T-helper 17 cell (primary cell): ENCODE measurements at regions not wholly inside any gene's neighbourhood (a gene's known extent, or its start where the extent isn't known, plus 50 kb on each side); places are given as distances from the start of the nearest gene placed in this dataset.

Experiments used
- ATAC-seq: fragments of 150-1000 bp; cut with Tn5 transposase; 2 replicates; pipeline ENCODE4 v1.10.0; 2021; ENCODE audit warnings: mild to moderate bottlenecking, moderate library complexity
- DNase-seq, 3 donors: peaks; one replicate each; pipeline versions ENCODE4 v3.0.0 to v3.0.0-alpha.2; 2020 to 2021
- H3K9me3 ChIP-seq: one replicate; pipeline ENCODE4 v1.7.0; 2013; ENCODE audit warnings: low read length, mild to moderate bottlenecking; ENCODE audit not compliant: control insufficient read depth, poor library complexity, severe bottlenecking
- H3K27ac Mint-ChIP-seq: one replicate; pipeline ENCODE4 v1.8.0; 2022; ENCODE audit warnings: mild to moderate bottlenecking, moderate library complexity, mixed read lengths
- H3K27me3 Mint-ChIP-seq: one replicate; pipeline ENCODE4 v1.8.0; 2022; ENCODE audit warnings: mixed read lengths
- H3K36me3 Mint-ChIP-seq: one replicate; pipeline ENCODE4 v1.8.0; 2022; ENCODE audit warnings: low read depth, mixed read lengths
- H3K4me1 Mint-ChIP-seq: one replicate; pipeline ENCODE4 v1.8.0; 2022; ENCODE audit warnings: mild to moderate bottlenecking, mixed read lengths
- H3K4me3 Mint-ChIP-seq: one replicate; pipeline ENCODE4 v1.8.0; 2022; ENCODE audit warnings: mild to moderate bottlenecking, moderate library complexity, mixed read lengths

- Mint-ChIP-seq H3K27ac (no peak overlapping the region), H3K4me3 (no peak overlapping the region), H3K36me3 (no peaks in the 10 kb centered on the region), H3K4me1 (no peaks in the 10 kb centered on the region), H3K27me3 (no peaks in the 10 kb centered on the region)
- DNase-seq (no peak), ATAC-seq (no peak)
- H3K9me3 ChIP-seq = no peaks in the 10 kb centered on the region
Measured at GRCh38 chr5:93304456-93305250, 276.4 kb downstream of the NR2F1-AS1 start.

GRCh38 chr5:93303291-93303691 lies 277.7 kb downstream of the NR2F1-AS1 start:
- H3K27ac Mint-ChIP-seq = no peak overlapping the region
- DNase-seq (no peak), ATAC-seq (no peak)
- no peak overlapping the region for H3K4me3 Mint-ChIP-seq
- no peaks in the 10 kb centered on the region for H3K27me3 Mint-ChIP-seq
- H3K4me1 Mint-ChIP-seq = no peaks in the 10 kb centered on the region
- H3K9me3 ChIP-seq = no peaks in the 10 kb centered on the region
- no peaks in the 10 kb centered on the region for H3K36me3 Mint-ChIP-seq

DNA sequence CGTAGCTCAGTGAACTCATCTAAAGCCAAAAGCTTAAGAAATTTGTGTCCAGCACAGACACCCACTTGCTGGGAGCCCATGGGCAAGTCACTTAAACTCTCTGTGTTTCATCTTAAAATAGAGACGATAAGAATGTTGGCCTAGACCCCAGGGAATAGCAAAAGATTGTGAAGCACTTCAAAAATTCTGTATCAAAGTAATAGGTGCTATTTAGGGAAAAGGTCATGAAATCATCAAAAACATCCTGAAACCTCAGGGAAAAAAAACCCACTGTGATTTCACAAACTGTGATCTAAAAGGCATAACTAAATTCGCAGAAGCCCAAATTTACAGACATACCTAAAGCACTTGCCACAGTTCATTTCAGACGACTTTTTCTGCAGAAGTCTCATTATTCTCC lies 278.3 kb downstream of the NR2F1-AS1 start:
- ATAC-seq = no peak
- H3K27me3 Mint-ChIP-seq = no peaks in the 10 kb centered on the region

DNA sequence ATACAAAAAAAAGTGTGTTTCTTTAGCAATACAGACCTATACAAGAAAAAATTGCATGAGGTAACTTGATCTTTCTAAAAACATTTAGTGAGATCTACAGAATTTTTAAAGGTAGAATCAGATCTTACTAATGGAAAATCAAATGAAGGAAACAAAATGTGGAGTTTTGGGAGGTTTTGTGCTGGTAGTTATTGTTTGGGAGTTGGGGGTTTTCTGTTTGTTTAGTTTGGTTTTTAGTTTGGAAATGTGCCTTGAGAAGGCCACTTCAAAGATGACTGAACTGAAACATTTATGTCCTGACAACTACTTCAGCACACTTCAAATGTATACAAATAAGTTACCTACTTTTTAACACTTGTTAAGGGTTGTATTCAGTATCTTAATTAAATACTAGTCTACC lies 280.1 kb downstream of the NR2F1-AS1 start:
- Mint-ChIP-seq H3K27me3 (no peaks in the 10 kb centered on the region), H3K4me3 (no peak overlapping the region), H3K27ac (no peak overlapping the region), H3K4me1 (no peaks in the 10 kb centered on the region), H3K36me3 (no peaks in the 10 kb centered on the region)
- no peaks in the 10 kb centered on the region for H3K9me3 ChIP-seq
- DNase-seq (no peak), ATAC-seq (no peak)

More for the DNA sequence above, 278.3 kb downstream of the NR2F1-AS1 start:
- no peak for DNase-seq
- Mint-ChIP-seq H3K4me3 (no peak overlapping the region), H3K36me3 (no peaks in the 10 kb centered on the region), H3K4me1 (no peaks in the 10 kb centered on the region), H3K27ac (no peak overlapping the region)
- H3K9me3 ChIP-seq = no peaks in the 10 kb centered on the region

- no peak overlapping the region for H3K27ac Mint-ChIP-seq
- no peaks in the 10 kb centered on the region for H3K4me1 Mint-ChIP-seq
- no peaks in the 10 kb centered on the region for H3K9me3 ChIP-seq
- H3K36me3 Mint-ChIP-seq = no peaks in the 10 kb centered on the region
- ATAC-seq (no peak), DNase-seq (no peak)
- no peak overlapping the region for H3K4me3 Mint-ChIP-seq
- no peaks in the 10 kb centered on the region for H3K27me3 Mint-ChIP-seq
Measured at GRCh38 chr5:93300309-93300923, 280.6 kb downstream of the NR2F1-AS1 start.

- Mint-ChIP-seq H3K27ac (no peak overlapping the region), H3K4me1 (no peaks in the 10 kb centered on the region), H3K27me3 (no peaks in the 10 kb centered on the region), H3K4me3 (no peak overlapping the region), H3K36me3 (no peaks in the 10 kb centered on the region)
- ATAC-seq (no peak), DNase-seq (no peak)
- no peaks in the 10 kb centered on the region for H3K9me3 ChIP-seq
Measured at GRCh38 chr5:93299681-93300308, 281.2 kb downstream of the NR2F1-AS1 start.

- no peaks in the 10 kb centered on the region for H3K27me3 Mint-ChIP-seq
- H3K4me1 Mint-ChIP-seq = no peaks in the 10 kb centered on the region
- no peak overlapping the region for H3K27ac Mint-ChIP-seq
Measured at GRCh38 chr5:93297116-93297515, 283.9 kb downstream of the NR2F1-AS1 start.

DNA sequence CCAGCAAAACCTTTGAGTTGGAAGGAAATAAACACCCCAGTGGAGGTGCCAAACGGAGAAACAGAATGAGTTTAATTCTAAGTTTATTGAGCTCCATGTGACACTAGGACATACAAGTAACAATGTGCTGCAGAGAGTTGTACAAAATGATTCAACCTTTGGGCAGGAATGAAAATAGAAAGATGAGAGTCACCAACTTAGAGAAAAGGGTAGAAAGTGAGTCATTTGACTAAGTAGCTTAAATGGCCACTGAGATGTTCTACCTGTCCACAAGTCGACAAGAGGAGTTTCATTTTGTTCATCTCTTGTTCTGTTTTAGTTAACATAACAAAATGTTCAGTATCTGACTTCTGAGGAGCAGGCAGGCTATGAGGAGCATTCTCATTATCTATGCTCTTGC lies 284.7 kb downstream of the NR2F1-AS1 start:
- Mint-ChIP-seq H3K36me3 (no peaks in the 10 kb centered on the region), H3K4me1 (no peaks in the 10 kb centered on the region), H3K27me3 (no peaks in the 10 kb centered on the region), H3K27ac (no peak overlapping the region), H3K4me3 (no peak overlapping the region)
- no peaks in the 10 kb centered on the region for H3K9me3 ChIP-seq
- DNase-seq (no peak), ATAC-seq (no peak)

More at GRCh38 chr5:93297116-93297515, 283.9 kb downstream of the NR2F1-AS1 start:
- Mint-ChIP-seq H3K36me3 (no peaks in the 10 kb centered on the region), H3K4me3 (no peak overlapping the region)
- ATAC-seq (no peak), DNase-seq (no peak)
- H3K9me3 ChIP-seq = no peaks in the 10 kb centered on the region

GRCh38 chr5:93294996-93295395 lies 286.0 kb downstream of the NR2F1-AS1 start:
- no peaks in the 10 kb centered on the region for H3K36me3 Mint-ChIP-seq
- no peak overlapping the region for H3K4me3 Mint-ChIP-seq
- H3K9me3 ChIP-seq = no peaks in the 10 kb centered on the region
- no peaks in the 10 kb centered on the region for H3K4me1 Mint-ChIP-seq
- no peaks in the 10 kb centered on the region for H3K27me3 Mint-ChIP-seq
- no peak for ATAC-seq
- no peak overlapping the region for H3K27ac Mint-ChIP-seq
- no peak for DNase-seq

GRCh38 chr5:93294199-93294598 lies 286.8 kb downstream of the NR2F1-AS1 start:
- DNase-seq (no peak), ATAC-seq (no peak)
- no peaks in the 10 kb centered on the region for H3K36me3 Mint-ChIP-seq
- H3K4me1 Mint-ChIP-seq = no peaks in the 10 kb centered on the region
- no peak overlapping the region for H3K4me3 Mint-ChIP-seq
- H3K27me3 Mint-ChIP-seq = no peaks in the 10 kb centered on the region
- H3K27ac Mint-ChIP-seq = no peak overlapping the region
- no peaks in the 10 kb centered on the region for H3K9me3 ChIP-seq

- Mint-ChIP-seq H3K36me3 (no peaks in the 10 kb centered on the region), H3K27ac (no peak overlapping the region), H3K4me3 (no peak overlapping the region), H3K4me1 (no peaks in the 10 kb centered on the region), H3K27me3 (no peaks in the 10 kb centered on the region)
- no peaks in the 10 kb centered on the region for H3K9me3 ChIP-seq
- no peak for ATAC-seq
- DNase-seq = no peak
Measured at GRCh38 chr5:93289942-93290341, 291.1 kb downstream of the NR2F1-AS1 start.

GRCh38 chr5:93285461-93285860 lies 295.6 kb downstream of the NR2F1-AS1 start:
- no peaks in the 10 kb centered on the region for H3K36me3 Mint-ChIP-seq

DNA sequence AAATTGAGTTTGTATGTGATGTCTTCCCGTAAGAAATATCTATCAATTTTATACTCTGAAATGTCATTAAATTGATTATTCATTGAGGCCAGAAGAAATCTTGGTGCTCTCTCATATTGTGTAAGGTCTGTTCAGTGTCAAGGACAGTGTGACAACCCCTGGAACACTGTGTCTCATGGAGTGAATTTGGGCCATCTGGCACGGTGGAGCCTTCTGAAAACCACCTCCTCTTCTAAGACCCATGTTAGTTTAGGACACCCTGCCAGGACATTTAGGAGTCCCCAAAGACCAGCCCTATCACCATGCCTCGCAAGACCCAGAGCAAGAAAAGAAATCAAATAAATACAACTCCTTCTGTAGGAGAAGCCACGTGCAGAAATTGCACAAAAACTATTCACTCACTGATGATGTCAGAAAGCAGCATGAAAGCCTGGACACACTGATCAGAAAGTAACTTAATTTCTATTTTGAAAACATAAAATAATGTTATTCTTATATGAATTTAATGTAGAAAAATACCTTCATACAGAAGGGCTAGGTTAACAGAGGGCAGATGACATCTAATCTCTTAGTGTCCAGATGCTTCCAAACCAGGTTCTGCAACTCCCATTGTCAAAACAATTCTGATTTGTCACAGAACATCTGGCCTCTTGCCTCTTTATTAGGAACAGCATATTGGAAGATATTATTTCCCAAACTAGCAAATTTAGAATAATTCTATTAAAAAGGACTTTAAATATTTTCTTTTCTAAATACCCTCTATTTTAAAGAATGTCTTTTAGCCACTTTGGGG lies 298.8 kb downstream of the NR2F1-AS1 start:
- ATAC-seq = no peak
- no peak overlapping the region for H3K27ac Mint-ChIP-seq
- no peaks in the 10 kb centered on the region for H3K4me1 Mint-ChIP-seq

More at GRCh38 chr5:93285461-93285860, 295.6 kb downstream of the NR2F1-AS1 start:
- no peaks in the 10 kb centered on the region for H3K4me1 Mint-ChIP-seq
- no peak overlapping the region for H3K27ac Mint-ChIP-seq
- no peak for ATAC-seq
- DNase-seq = no peak
- H3K9me3 ChIP-seq = no peaks in the 10 kb centered on the region
- H3K27me3 Mint-ChIP-seq = no peaks in the 10 kb centered on the region
- no peak overlapping the region for H3K4me3 Mint-ChIP-seq

More for the DNA sequence above, 298.8 kb downstream of the NR2F1-AS1 start:
- H3K9me3 ChIP-seq = no peaks in the 10 kb centered on the region
- Mint-ChIP-seq H3K4me3 (no peak overlapping the region), H3K36me3 (no peaks in the 10 kb centered on the region), H3K27me3 (no peaks in the 10 kb centered on the region)
- no peak for DNase-seq
